HG03196 (cell line): ENCODE measurements at regions not wholly inside any gene's neighbourhood (a gene's known extent, or its start where the extent isn't known, plus 50 kb on each side); places are given as distances from the start of the nearest gene placed in this dataset.
"Not testable (repeated sequence)": the region's sequence is repeated elsewhere in the genome, so short reads cannot be mapped to it uniquely, and the experiment has no call there.

Experiments
- ATAC-seq: cut with Tn5 transposase; IDR thresholded peaks from one replicate; pipeline ENCODE4 v1.9.1; 2021; ENCODE audit not compliant: unreplicated experiment

DNA sequence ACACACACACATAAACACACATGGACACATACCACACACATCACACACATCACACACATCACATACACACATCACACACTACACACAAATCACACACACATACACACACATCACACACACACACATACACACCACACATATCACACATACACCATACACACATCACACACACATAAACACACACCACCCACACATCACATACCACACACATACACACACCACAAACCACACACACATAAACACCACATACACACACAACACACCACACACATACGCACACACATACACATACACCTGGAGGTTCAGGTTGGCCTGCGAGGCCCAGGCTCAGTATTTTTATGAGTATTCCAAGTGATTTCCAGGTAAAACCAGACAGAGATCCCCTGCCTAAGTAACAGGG, 279.5 kb downstream of the FOXL1 start:
- no peak for ATAC-seq

DNA sequence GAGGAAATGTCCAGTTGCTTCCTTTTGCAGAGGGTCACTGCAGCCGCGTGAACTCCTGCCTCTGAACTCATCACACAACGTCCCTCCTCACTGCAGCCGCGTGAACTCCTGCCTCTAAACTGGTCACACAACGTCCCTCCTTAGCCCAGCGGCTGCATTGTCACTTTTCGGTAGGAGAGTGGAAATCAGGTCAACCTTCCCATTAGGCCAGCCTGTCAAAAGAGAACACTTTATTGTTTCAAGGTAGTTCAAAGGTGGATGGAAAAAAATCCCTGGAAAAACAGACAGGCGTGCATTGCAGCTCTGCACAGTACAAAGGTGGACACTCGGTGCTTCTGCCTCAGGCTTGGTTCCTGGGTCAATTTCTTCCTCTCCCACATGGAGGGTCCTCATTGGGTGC, 280.2 kb downstream of the FOXL1 start:
- ATAC-seq: no peak

DNA sequence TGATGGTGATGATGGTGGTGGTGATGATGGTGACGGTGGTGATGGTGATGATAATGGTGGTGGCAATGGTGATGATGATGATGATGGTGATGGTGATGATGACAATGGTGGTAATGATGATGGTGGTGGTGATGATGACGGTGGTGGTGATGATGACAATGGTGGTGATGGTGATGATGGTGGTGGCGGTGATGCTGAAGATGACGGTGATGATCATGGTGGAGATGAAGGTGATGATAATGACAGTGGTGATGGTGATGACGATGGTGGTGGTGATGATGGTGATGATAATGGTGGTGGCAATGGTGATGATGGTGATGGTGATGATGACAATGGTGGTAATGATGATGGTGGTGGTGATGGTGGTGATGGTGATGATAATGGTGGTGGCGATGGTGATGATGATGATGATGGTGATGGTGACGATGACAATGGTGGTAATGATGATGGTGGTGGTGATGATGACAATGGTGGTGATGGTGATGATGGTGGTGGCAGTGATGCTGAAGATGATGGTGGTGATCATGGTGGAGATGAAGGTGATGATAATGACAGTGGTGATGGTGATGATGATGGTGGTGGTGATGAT, 283.0 kb downstream of the FOXL1 start:
- not testable (repeated sequence) for ATAC-seq

DNA sequence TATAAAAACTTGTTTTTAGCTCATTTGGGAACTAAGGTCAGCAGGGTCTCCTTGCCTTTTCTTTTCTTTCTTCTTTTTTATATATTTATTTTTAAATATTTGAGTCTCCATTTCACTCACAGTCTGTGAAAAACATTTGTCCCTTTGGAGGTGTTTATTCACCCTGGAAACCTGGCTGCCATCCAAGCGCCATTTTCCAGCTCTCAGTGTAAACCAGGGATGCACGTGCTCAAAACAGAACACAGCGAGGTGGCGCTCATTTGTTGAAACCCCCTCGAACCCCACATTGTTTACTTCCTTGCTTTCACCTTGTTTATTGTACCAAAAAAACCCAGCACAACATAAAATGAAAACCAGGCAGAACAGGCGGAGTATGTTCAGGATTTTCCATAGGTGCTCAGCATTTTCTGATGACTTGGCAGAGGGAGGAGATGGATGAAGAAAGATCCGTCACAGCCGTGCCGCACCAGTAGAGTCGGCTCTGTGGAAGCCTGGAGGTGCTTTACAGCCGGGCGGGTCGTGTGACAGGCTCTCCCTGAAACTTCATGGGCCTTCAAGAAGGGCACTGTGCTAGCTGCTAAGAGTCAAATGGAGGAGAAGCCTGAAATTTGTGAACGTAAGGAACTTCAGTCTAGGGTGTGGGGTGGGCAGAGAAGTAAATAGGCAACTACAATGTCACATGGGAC, 284.4 kb downstream of the FOXL1 start:
- ATAC-seq: no peak

DNA sequence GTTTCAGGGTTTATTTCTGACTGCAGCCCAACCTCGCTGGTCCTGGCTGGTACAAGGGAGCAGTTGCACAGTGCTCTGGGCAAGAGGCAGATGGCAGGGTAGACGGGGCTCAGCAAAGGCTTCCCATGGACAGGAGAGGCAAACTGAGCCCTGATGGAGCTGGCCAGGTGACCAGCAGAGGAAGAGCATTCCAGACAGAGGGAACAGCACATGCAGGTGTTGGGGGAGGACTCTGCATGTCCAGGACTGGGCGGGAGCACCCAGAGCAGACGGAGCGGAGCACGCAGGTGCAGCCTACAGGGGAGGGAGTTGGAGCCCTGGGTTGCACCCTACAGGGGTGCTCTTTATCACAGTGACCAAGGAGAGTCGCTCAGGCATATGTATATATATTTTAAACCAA, 285.3 kb downstream of the FOXL1 start:
- no peak for ATAC-seq

DNA sequence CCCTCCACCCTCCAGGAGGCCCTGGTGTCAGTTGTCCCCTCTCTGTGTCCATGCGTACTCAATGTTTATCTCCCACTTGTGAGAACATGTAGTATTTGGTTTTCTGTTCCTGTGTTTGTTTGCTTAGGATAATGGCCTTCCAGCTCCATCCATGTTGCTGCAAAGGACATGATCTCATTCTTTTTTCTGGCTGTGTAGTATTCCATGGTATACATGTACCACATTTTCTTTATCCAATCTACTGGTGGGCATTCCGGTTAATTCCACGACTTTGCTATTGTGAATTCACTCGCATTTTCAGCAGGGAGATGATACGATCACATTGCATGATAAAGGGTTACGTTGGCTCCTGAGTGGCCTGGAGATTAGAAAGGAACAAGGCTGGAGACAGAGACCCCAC, 286.2 kb downstream of the FOXL1 start:
- no peak for ATAC-seq

DNA sequence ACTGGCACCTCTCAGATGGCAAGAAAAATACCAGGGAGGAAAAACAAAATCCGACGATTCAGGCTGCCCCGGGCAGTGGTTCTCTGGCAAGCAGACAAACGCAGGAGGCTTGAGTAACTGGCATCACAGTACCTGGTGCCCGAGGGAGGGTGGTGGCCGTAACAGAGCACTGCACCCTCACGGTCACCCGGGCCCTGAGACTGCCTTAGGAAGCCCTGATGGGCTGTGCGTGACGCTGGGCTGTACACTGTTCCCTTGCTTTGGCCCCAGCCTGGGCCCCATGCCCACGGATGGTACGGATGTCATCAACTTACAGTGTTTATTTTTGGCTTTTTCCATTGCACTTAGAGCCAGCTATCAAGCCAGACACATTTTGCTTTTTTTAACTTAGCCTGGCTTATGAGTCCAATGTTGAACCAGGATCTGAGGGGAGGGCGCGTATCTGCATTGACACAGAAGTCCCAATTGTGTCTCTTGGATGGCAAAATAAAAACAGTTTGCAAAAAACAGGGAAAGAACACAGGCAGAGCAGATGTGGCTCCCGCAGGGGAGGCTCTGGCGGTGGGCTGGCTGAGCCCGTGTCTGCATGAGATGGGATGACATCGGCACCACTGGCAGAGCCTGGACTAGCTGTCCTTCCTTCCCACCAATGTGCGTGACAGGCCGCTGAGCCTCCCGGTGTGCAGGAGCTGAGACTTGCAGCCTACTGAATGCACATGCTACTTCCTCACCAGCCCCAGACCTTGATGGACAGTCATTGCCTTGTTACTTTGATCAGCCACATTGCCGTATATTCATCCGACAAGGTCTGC, 287.7 kb downstream of the FOXL1 start:
- ATAC-seq: no peak

DNA sequence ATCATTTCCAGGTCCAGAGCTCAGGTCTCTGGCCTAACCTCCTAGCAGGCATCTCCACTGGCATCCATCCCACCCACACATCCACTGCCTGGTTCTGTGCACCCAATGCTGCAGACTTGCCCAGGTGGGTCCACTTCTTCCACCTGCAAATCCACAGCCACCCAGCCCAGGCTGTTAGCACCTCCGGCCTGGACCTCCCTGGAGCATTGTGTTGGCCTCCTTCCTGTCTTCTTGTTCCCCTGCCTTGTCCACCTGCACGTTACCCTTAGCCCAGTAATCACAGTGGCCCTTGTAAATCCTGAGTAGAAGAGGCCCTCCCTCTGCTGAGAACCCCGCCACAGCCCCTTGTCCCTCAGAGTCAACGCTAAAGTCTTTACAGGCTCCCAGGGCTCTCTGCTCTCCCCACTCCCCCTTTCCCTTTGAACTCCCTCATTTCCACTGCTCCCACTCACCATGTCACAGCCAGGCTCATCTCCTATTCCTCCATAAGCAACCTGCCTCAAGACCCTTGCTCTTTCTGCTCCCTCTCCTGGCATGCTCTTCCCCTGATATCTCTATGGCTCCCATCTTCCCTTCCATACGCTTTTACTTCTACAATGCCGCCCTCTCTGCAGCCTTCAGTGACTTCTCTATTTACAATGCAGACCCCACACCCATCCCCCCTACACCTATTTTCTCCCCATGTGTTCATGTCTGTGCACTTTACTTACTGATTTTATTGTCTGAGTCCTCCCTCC, 288.8 kb downstream of the FOXL1 start:
- no peak for ATAC-seq

DNA sequence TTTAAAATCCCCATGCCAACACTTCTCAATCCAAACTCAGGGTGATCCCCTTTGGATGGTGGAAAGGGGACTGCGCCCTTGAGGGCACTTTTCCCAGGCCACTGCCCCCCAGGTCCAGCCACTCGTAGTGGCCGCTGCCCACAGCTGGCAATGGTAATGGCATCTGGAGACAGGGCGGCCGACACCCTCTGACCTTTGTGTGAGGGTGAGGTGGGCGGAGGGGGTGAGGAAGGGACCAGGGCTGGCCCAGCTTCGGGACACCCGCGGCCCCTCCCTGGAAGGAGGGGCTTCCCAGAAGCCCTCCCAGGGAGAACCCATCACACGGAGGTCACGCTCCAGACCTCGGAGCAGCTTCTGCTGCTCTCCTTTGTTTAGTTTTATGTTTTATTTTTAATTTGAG, 289.7 kb downstream of the FOXL1 start:
- no peak for ATAC-seq

DNA sequence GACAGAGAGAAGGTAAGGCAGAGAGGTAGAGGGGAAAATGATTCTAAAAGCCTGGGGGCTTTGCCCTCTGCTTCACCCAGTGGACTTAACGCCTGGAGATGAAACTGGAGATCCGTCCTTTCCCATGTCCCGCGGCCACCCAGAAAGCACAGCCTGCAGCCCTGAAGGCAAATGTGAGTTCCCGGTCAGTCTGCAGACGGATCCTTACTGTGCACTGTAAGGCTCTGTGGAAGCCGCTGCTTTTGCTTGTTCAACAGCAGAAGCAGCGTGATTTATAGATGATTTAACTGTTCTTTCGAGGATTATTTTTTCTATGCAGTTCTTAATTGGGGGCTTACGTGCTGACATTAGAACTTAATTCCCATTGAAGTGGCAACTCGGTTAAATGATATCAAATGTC, 290.4 kb downstream of the FOXL1 start:
- ATAC-seq: no peak

DNA sequence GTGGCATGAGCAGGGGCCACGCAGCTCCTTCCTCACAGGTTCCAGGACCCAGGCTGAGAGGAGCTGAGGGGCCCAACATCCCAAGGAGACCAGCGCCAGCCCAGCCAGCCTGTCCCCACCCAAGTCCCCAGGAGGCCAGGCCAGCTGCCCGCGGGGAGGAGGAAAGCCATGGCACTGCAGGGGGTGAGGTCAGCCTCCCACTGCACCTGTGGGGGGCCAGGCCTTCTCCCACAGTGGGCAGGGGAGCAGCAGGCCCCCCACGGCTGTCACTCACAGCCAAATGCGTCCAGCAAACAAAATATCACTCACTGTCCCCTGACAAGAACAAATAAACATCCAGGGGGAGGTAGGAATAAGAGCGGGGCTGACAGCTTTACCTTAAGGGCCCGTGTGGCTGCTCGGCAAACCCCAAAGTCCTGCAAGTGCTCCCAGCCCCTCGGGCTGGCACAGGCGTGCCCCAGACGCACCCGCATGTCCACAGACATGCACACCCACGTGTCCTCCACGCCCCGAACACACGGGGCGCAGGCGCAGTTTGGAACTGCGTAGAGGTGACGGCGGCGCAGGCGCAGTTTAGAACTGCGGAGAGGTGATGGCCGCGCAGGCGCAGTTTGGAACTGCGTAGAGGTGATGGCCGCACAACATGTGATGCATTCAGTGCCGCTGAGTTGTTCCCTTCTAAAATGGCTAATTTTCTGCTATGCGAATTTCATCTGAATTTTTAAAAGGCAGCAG, 291.1 kb downstream of the FOXL1 start:
- ATAC-seq: no peak

DNA sequence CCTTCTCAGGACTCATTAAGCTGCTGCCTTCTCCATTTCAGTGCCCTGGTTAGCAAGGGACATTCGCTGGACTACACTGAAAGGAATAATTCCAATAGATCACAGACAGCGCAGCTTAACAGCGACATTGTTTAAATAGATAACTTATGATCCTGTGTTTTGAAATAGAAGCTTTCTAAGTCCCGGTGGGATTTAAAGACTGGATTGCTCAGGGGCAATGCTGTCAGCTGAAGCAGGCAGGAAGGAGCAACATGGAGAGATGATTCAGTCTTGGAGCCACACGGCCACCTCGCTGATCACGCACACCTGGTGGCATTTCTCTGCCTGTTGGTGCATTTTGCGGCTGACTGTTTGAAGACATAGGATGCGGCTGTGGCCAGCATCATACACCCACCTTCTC, 292.0 kb downstream of the FOXL1 start:
- ATAC-seq: no peak

DNA sequence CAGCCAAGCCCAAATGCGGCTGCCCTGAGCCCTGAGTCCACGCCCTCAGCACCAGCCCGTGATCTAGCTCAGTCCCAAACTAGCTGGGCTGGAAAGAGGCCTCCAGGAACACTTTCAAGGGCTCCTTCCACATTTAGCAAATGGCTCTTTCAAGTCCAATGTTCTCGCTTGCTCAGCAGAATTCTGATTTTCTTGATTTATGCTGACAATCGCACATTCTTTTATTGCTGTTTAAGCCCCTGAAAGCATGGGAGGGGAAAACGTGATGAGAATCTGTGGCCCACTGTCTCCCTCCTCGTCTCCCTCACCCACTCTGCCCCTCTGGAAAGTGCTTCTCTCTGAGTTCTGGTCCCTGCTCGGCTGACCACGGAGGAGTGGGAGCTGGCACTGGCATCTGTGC, 293.8 kb downstream of the FOXL1 start:
- no peak for ATAC-seq

DNA sequence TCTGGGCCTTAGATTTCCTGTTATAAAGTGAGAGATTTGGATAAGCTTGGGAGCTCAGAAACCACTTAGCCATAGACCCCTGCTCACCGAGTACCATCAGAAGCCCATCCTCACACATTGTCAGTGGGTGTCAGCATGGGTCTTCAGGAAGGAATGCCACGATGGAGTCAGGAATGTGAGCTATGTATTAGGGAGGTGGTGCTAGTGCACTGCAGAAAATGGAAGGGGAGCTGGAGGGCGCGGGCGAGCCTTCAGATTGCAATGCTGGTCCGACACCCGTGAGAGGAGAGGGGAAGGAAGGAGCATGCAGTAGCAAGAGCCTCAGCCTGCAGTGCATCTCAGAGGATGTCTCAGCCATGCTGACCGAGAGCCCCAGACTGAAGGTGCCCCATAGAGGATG, 294.5 kb downstream of the FOXL1 start:
- ATAC-seq: no peak

DNA sequence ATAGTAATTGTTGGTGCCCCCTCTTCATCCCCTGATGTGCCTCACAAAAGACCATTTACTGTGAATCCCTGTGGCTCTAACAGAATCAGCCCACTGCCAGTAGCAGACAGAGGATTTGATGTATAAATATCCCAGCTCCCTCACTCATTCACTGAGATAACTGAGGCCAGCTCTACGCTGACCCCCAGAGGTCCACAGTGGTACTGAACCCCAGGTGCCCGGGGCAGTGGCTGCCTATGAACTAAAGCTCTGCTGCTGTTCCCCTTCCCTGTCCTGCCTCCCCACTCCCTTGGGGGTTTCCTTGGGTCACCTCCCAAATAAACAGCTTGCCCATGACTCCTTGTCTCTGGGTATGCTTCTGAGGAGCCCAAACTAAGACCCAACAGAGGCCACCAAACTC, 295.8 kb downstream of the FOXL1 start:
- no peak for ATAC-seq

DNA sequence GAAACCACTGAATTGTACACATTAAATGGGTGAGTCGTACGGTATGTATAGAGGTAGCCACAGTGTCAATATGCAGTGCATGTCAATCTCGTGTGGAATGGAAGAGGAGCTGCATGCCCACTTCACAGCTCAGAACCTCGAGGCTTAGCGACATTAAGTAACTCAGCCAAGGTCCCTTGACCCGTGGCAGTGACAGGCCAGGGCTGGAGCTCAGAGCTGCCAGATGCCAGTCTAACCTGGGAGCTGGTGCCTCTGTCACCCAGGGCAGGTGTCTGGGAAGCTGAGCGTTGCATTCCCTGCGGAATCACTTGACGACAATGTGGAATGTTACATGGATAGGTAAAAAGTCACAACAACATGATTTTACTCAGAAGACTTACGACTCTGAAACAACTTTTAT, 298.1 kb downstream of the FOXL1 start:
- ATAC-seq: no peak

DNA sequence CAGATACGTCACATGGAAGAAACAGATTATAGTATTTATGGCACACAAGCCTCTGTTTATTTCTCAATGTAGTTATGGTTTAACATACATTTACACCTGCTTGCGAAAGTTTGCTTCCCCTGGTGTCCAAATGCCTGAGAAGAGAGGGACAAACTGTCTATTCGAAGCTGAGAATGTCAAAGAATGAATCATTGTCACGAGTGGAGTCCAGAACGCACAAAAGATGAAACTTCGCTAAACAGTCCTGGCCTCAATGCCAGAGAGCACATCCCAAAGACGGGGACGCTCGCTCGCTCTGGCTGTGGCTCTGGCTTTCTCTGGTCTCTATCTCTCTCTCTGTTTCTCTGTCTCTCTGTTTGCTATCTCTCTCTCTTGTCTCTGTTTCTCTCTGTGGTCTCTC, 298.8 kb downstream of the FOXL1 start:
- ATAC-seq: no peak

DNA sequence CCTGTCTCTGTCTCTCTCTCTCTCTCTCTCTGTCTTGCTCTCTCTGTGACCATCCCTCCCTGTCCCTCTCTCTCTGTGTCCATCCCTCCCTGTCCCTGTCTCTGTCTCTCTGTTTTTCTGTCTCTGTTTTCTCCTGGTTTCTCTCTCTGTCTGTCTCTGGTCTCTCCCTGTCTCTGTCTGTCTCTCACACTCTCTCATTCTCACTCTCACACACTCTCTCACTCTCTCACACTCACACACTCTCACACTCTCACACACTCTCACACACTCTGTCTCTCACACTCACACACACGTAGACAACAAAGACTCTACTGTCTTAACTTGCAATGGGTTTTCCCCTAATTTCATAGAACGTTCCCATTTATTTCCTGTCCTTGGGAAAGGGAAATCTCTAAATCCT, 299.5 kb downstream of the FOXL1 start:
- ATAC-seq: no peak

DNA sequence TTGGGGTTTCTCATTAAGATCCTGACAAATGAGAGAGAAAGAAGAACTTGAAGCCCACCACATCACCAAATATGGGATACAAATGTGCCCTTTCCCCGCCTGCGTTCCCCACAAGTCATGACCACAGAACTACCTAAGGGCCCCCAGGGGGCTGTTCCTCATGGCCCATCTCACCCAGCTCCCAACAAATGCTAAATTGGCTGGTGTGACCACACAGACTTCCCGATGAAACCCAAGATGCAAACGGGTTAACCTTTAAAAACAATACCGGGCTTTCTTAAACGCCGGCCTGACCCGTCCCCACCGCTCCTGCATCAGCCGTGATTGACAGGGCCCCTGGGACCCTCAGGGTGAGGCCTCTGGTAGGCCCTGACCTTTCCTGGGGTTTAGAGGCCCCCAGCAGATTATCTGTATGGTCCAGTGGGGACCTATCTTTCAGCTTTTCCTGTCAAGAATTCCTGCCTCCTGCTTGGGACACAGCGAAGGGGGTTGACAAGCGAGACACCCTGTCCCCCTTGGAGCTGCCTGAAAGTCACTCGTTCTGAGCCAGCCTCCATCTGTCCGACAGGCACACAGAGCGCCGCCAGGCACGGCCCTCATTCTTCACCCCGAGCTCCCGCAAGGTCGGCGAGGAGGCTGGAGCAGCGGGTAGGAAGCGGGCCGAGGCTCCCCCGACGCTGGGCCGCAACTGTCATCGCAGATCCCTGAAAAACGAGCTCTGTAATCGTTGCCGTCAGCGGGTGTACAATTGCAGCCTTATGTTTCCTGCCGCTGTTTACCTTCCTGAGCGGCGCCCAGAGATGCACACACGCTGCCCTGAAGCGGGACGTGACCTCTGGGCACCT, 300.1 kb downstream of the FOXL1 start:
- no peak for ATAC-seq

DNA sequence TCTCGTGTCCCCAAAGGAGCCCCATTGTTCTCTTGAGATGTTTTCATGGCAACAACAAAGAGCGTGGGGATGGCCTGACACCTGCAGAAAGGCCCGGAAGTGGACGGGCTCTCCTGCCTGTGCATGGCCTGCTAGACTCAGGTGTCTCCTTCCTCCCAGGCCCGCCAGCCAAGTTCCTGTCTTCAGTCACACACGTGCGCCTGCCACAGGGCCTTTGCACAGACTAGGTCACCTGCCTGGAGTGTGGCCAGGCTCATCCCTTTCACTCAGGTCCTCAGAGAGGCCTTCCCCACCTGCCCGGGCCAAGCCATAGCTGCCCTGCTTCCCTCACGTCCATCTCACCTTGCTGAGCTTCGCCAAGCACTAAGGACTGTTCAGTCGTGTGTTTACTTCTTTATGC, 300.9 kb downstream of the FOXL1 start:
- ATAC-seq: no peak
